Suprapubic skin (tissue), 4 donors: ENCODE measurements at regions not wholly inside any gene's neighbourhood (a gene's known extent, or its start where the extent isn't known, plus 50 kb on each side); places are given as distances from the start of the nearest gene placed in this dataset.

ENCODE experiments used
- CTCF ChIP-seq, 2 donors: fragments of 200-600 bp in 1 of 2; fragments of 450-650 bp in 1 of 2; sonication (generic) in 1 of 2; IDR thresholded peaks; one replicate each; pipeline ENCODE4 v1.5.1; 2016 to 2019; ENCODE audit warnings: antibody characterized with exemption in 2 of 2, mild to moderate bottlenecking in 1 of 2, moderate library complexity in 1 of 2
- EP300 ChIP-seq: sonication (generic); formaldehyde crosslinking; IDR thresholded peaks from one replicate; pipeline ENCODE4 v1.6.1; 2017; ENCODE audit warnings: antibody characterized with exemption
- POLR2A ChIP-seq, 2 donors: fragments of 450-650 bp; IDR thresholded peaks; one replicate each; pipeline ENCODE4 v1.6.1; 2017; ENCODE audit warnings: antibody characterized with exemption in 2 of 2, mild to moderate bottlenecking in 2 of 2, moderate library complexity in 2 of 2
- POLR2AphosphoS5 ChIP-seq, 3 donors: sonication (generic); formaldehyde crosslinking; IDR thresholded peaks; one replicate each; pipeline ENCODE4 v1.6.1; 2017; ENCODE audit warnings: antibody characterized with exemption in 3 of 3

- no peak for TF ChIP-seq CTCF (IDR thresholded peaks at IDR 0.05)
- TF ChIP-seq EP300 = no peak
- TF ChIP-seq POLR2A (IDR thresholded peaks at IDR 0.05) = no peak
- TF ChIP-seq POLR2AphosphoS5 (IDR thresholded peaks at IDR 0.05) = no peak
Observed at GRCh38 chr5:168057905-168058304, 233.5 kb upstream of the WWC1 start.
